Activated CD4-positive, alpha-beta T cell treated with anti-CD3 and anti-CD28 coated beads for 36 hours (primary cell): ENCODE measurements at regions not wholly inside any gene's neighbourhood (a gene's known extent, or its start where the extent isn't known, plus 50 kb on each side); places are given as distances from the start of the nearest gene placed in this dataset.

ENCODE experiments used
- ATAC-seq: fragments of 200-7000 bp; cut with Tn5 transposase; one replicate; pipeline ENCODE4 v1.10.0; 2021; ENCODE audit warnings: mild to moderate bottlenecking, moderate library complexity
- CTCF ChIA-PET: fragments of 350-600 bp; sonication (Branson Sonifier 250); formaldehyde crosslinking; loops from one replicate; lab custom pipeline; 2021; ENCODE audit warnings: antibody characterized with exemption; lab: Charles Lee
- POLR2A ChIA-PET: fragments of 350-600 bp; sonication (Branson Sonifier 250); formaldehyde crosslinking; loops from one replicate; lab custom pipeline; 2021; ENCODE audit warnings: antibody characterized with exemption, inconsistent platforms; lab: Charles Lee
- DNase-seq: peaks from one replicate; pipeline ENCODE4 v3.0.0-alpha.2; 2020
- H3K27ac Mint-ChIP-seq: one replicate; pipeline ENCODE4 v1.8.0; 2021; ENCODE audit warnings: mixed read lengths
- H3K27me3 Mint-ChIP-seq: one replicate; pipeline ENCODE4 v1.8.0; 2021; ENCODE audit warnings: mixed read lengths
- H3K36me3 Mint-ChIP-seq: one replicate; pipeline ENCODE4 v1.8.0; 2021; ENCODE audit warnings: low read depth, mixed read lengths
- H3K4me1 Mint-ChIP-seq: one replicate; pipeline ENCODE4 v1.8.0; 2021; ENCODE audit warnings: mixed read lengths
- H3K4me3 Mint-ChIP-seq: one replicate; pipeline ENCODE4 v1.8.0; 2021; ENCODE audit warnings: mild to moderate bottlenecking, moderate library complexity, mixed read lengths
- H3K9me3 Mint-ChIP-seq: one replicate; pipeline ENCODE4 v1.8.0; 2021; ENCODE audit warnings: low read depth, mixed read lengths
- intact Hi-C, 2 experiments: fragments of 100-400 bp; cut with DNase I in 1 of 2; cut with micrococcal nuclease in 1 of 2; formaldehyde crosslinking; loops; one replicate each; pipeline versions ENCODE4 v1.14.2 to v1.15.1; 2022 to 2024; cut with DNase I, micrococcal nuclease

- peaks cover 4% of the 10 kb centered on the region for H3K36me3 Mint-ChIP-seq
- CTCF ChIA-PET = no interaction called here
- DNase-seq = no peak
- no peak for ATAC-seq
- peaks cover 12% of the 10 kb centered on the region for H3K4me1 Mint-ChIP-seq
- no peaks in the 10 kb centered on the region for H3K9me3 Mint-ChIP-seq
- H3K27ac Mint-ChIP-seq = no peak overlapping the region
- no peaks in the 10 kb centered on the region for H3K27me3 Mint-ChIP-seq
- POLR2A ChIA-PET = no interaction called here
- no peak overlapping the region for H3K4me3 Mint-ChIP-seq
- intact Hi-C loops = no loop called here
Measured at GRCh38 chr2:186431306-186431705, 54.8 kb upstream of the ZC3H15 start.

- DNase-seq = no peak
- Mint-ChIP-seq H3K27me3 (no peaks in the 10 kb centered on the region), H3K4me3 (no peak overlapping the region), H3K36me3 (peaks cover 4% of the 10 kb centered on the region), H3K4me1 (peaks cover under 1% of the 10 kb centered on the region), H3K9me3 (no peaks in the 10 kb centered on the region), H3K27ac (no peak overlapping the region)
- intact Hi-C loops = no loop called here
- ChIA-PET CTCF (no interaction called here), POLR2A (no interaction called here)
- ATAC-seq = no peak
Measured at GRCh38 chr2:186433040-186433439, 53.0 kb upstream of the ZC3H15 start.

GRCh38 chr2:186433777-186434432, 52.2 kb upstream of the ZC3H15 start:
- no peak overlapping the region for H3K4me3 Mint-ChIP-seq
- no peaks in the 10 kb centered on the region for H3K4me1 Mint-ChIP-seq
- POLR2A ChIA-PET = no interaction called here
- H3K27ac Mint-ChIP-seq = no peak overlapping the region
- H3K36me3 Mint-ChIP-seq = peaks cover 4% of the 10 kb centered on the region
- intact Hi-C loops = no loop called here
- peaks cover 2% of the 10 kb centered on the region for H3K9me3 Mint-ChIP-seq
- no peak for ATAC-seq
- no peak for DNase-seq
- no peaks in the 10 kb centered on the region for H3K27me3 Mint-ChIP-seq
- CTCF ChIA-PET = no interaction called here
